GM23338 (cell line): ENCODE measurements at regions not wholly inside any gene's neighbourhood (a gene's known extent, or its start where the extent isn't known, plus 50 kb on each side); places are given as distances from the start of the nearest gene placed in this dataset.

ENCODE experiments used
- ATAC-seq: fragments of 200-7000 bp; cut with Tn5 transposase; 3 replicates; pipeline ENCODE4 v1.9.1; 2020
- DNase-seq: peaks from one replicate; pipeline ENCODE4 v3.0.0-alpha.2; 2015; ENCODE audit warnings: low spot score
- H2AFZ ChIP-seq: fragments of 200-600 bp; sonication (generic); 2 replicates; pipeline ENCODE4 v1.8.0; 2016; ENCODE audit warnings: antibody characterized with exemption, mild to moderate bottlenecking, moderate library complexity
- H3F3A ChIP-seq: fragments of 200-600 bp; sonication (generic); replicated peaks from 2 replicates; pipeline ENCODE4 v1.8.0; 2017; ENCODE audit warnings: antibody characterized with exemption, mixed run types, low read depth
- H3K27ac ChIP-seq: fragments of 200-600 bp; sonication (generic); 2 replicates; pipeline ENCODE4 v1.6.1; 2016; ENCODE audit warnings: low read depth
- H3K27me3 ChIP-seq: fragments of 200-600 bp; sonication (generic); 2 replicates; pipeline ENCODE4 v1.8.0; 2016; ENCODE audit warnings: mild to moderate bottlenecking, mixed run types, moderate library complexity; ENCODE audit not compliant: insufficient read depth
- H3K36me3 ChIP-seq: fragments of 200-600 bp; sonication (generic); 2 replicates; pipeline ENCODE4 v1.8.0; 2016; ENCODE audit warnings: mild to moderate bottlenecking; ENCODE audit not compliant: insufficient read depth
- H3K4me1 ChIP-seq: fragments of 200-600 bp; sonication (generic); 2 replicates; pipeline ENCODE4 v1.8.0; 2016; ENCODE audit warnings: mild to moderate bottlenecking, moderate library complexity; ENCODE audit not compliant: insufficient read depth
- H3K4me2 ChIP-seq: fragments of 200-600 bp; sonication (generic); 2 replicates; pipeline ENCODE4 v1.7.1; 2017; ENCODE audit warnings: mixed run types
- H3K4me3 ChIP-seq: fragments of 200-600 bp; sonication (generic); 2 replicates; pipeline ENCODE4 v1.6.1; 2016; ENCODE audit warnings: mixed run types
- H3K79me2 ChIP-seq: fragments of 200-600 bp; sonication (generic); replicated peaks from 2 replicates; pipeline ENCODE4 v1.8.0; 2017; ENCODE audit warnings: mild to moderate bottlenecking; ENCODE audit not compliant: insufficient read depth
- H3K9me2 ChIP-seq: fragments of 200-600 bp; sonication (generic); 2 replicates; pipeline ENCODE4 v1.8.0; 2017; ENCODE audit not compliant: insufficient read depth
- H4K20me1 ChIP-seq: fragments of 200-600 bp; sonication (generic); replicated peaks from 2 replicates; pipeline ENCODE4 v1.8.0; 2017; ENCODE audit warnings: mild to moderate bottlenecking; ENCODE audit not compliant: insufficient read depth
- H3K27ac Mint-ChIP-seq: 2 replicates; pipeline ENCODE4 v1.8.0; 2020; ENCODE audit warnings: inconsistent platforms, mild to moderate bottlenecking, moderate library complexity, mixed read lengths
- H3K27me3 Mint-ChIP-seq: 3 replicates; pipeline ENCODE4 v1.8.0; 2022; ENCODE audit warnings: low read depth, mild to moderate bottlenecking, moderate library complexity, mixed read lengths, inconsistent platforms; ENCODE audit not compliant: insufficient read depth, poor library complexity
- H3K36me3 Mint-ChIP-seq: 3 replicates; pipeline ENCODE4 v1.8.0; 2021; ENCODE audit warnings: low read depth, mild to moderate bottlenecking, inconsistent platforms, moderate library complexity, mixed read lengths
- H3K4me1 Mint-ChIP-seq: 3 replicates; pipeline ENCODE4 v1.8.0; 2020; ENCODE audit warnings: mild to moderate bottlenecking, inconsistent platforms, mixed read lengths
- H3K4me3 Mint-ChIP-seq: 3 replicates; pipeline ENCODE4 v1.8.0; 2021; ENCODE audit warnings: moderate library complexity, mild to moderate bottlenecking, inconsistent platforms, mixed read lengths
- H3K9me3 Mint-ChIP-seq: 3 replicates; pipeline ENCODE4 v1.8.0; 2020; ENCODE audit warnings: moderate library complexity, mild to moderate bottlenecking, inconsistent platforms, mixed read lengths
- CREB1 ChIP-seq: fragments of 250-450 bp; sonication (Bioruptor Pico); IDR thresholded peaks from 2 replicates; pipeline ENCODE4 v1.5.0; 2020; ENCODE audit warnings: low read depth, mild to moderate bottlenecking, moderate library complexity
- CTCF ChIP-seq, 2 experiments: fragments of 200-600 bp in 1 of 2; sonication (generic) in 1 of 2; conservative IDR thresholded peaks; 2 replicates each; pipeline versions ENCODE4 v1.5.1 to v1.6.1; 2016 to 2017; ENCODE audit warnings: antibody characterized with exemption in 2 of 2, low read depth in 2 of 2, mild to moderate bottlenecking in 2 of 2, moderate library complexity in 1 of 2
- EZH2 ChIP-seq: fragments of 200-600 bp; sonication (generic); IDR thresholded peaks from one replicate; pipeline ENCODE4 v1.8.0; 2017; ENCODE audit warnings: antibody characterized with exemption, mild to moderate bottlenecking, low read depth; ENCODE audit not compliant: unreplicated experiment
- EZH2phosphoT487 ChIP-seq: fragments of 200-600 bp; sonication (generic); IDR thresholded peaks from one replicate; pipeline ENCODE4 v1.8.1; 2018; ENCODE audit warnings: antibody characterized with exemption; ENCODE audit not compliant: unreplicated experiment
- JUNB ChIP-seq: IDR thresholded peaks from one replicate; pipeline ENCODE4 v1.6.1; 2016; ENCODE audit warnings: antibody characterized with exemption; ENCODE audit not compliant: unreplicated experiment
- NANOG ChIP-seq: IDR thresholded peaks from 2 replicates; pipeline ENCODE4 v1.6.1; 2016; ENCODE audit warnings: antibody characterized with exemption, borderline replicate concordance
- POLR2AphosphoS5 ChIP-seq: IDR thresholded peaks from 2 replicates; pipeline ENCODE4 v1.6.1; 2016; ENCODE audit warnings: antibody characterized with exemption, low read depth
- REST ChIP-seq: IDR thresholded peaks from one replicate; pipeline ENCODE4 v1.6.1; 2018; ENCODE audit warnings: antibody characterized with exemption; ENCODE audit not compliant: unreplicated experiment
- ZNF114 ChIP-seq: fragments of 250-450 bp; sonication (Bioruptor Pico); IDR thresholded peaks from 2 replicates; pipeline ENCODE4 v1.5.0; 2020; ENCODE audit warnings: mild to moderate bottlenecking, moderate library complexity
- ZNF462 ChIP-seq: fragments of 250-450 bp; sonication (Bioruptor Pico); IDR thresholded peaks from 2 replicates; pipeline ENCODE4 v1.5.0; 2020; ENCODE audit warnings: mild to moderate bottlenecking, moderate library complexity

- TF ChIP-seq ZNF462 (CRISPR knock-in tag): no peak
- TF ChIP-seq POLR2AphosphoS5: no peak
Observed at GRCh38 chr12:102753802-102754201, 163.2 kb downstream of the PAH start (continued).

GRCh38 chr12:102748704-102749103 lies 168.3 kb downstream of the PAH start:
- H3K9me3 Mint-ChIP-seq: no peaks in the 10 kb centered on the region; the same call in 1 of the 3 replicates
- TF ChIP-seq ZNF114 (CRISPR knock-in tag) (no peak), CREB1 (CRISPR knock-in tag) (no peak), JUNB (no peak), EZH2phosphoT487 (no peak), POLR2AphosphoS5 (no peak), EZH2 (no peak), CTCF (conservative IDR thresholded peaks at IDR 0.05; ENCODE audit: low read depth in 2 of 2) (no peak), REST (no peak), NANOG (no peak)

More at GRCh38 chr12:102748704-102749103, 168.3 kb downstream of the PAH start:
- H3K4me1 Mint-ChIP-seq: no peaks in the 10 kb centered on the region
- DNase-seq: no peak
- Histone ChIP-seq H3K4me2 (no peak overlapping the region), H3K27me3 (no peaks in the 10 kb centered on the region), H3F3A (no peaks in the 10 kb centered on the region), H3K4me1 (no peaks in the 10 kb centered on the region), H3K27ac (no peak overlapping the region), H3K79me2 (no peaks in the 10 kb centered on the region), H2AFZ (no peak overlapping the region), H3K9me2 (0 out of 2 replicates have a peak, but pooled peaks cover 5% of the 10 kb centered on the region), H3K36me3 (no peaks in the 10 kb centered on the region), H3K4me3 (no peak overlapping the region), H4K20me1 (no peaks in the 10 kb centered on the region)
- no peaks in the 10 kb centered on the region for H3K36me3 Mint-ChIP-seq
- ATAC-seq: no peak
- H3K27me3 Mint-ChIP-seq: no peaks in the 10 kb centered on the region
- H3K27ac Mint-ChIP-seq: no peak overlapping the region
- no peak overlapping the region for H3K4me3 Mint-ChIP-seq
